B cell (primary cell): ENCODE measurements at regions not wholly inside any gene's neighbourhood (a gene's known extent, or its start where the extent isn't known, plus 50 kb on each side); places are given as distances from the start of the nearest gene placed in this dataset.

ENCODE experiments used
- ATAC-seq: fragments of 200-7000 bp; cut with Tn5 transposase; one replicate; pipeline ENCODE4 v1.10.0; 2021; ENCODE audit warnings: low read depth, mild to moderate bottlenecking, moderate number of reproducible peaks, moderate library complexity
- CTCF ChIA-PET: fragments of 350-600 bp; sonication (Branson Sonifier 250); formaldehyde crosslinking; loops from one replicate; lab custom pipeline; 2021; ENCODE audit warnings: antibody characterized with exemption, inconsistent platforms; lab: Charles Lee
- POLR2A ChIA-PET: fragments of 350-600 bp; sonication (Branson Sonifier 250); formaldehyde crosslinking; loops from one replicate; lab custom pipeline; 2021; ENCODE audit warnings: antibody characterized with exemption; lab: Charles Lee
- DNase-seq: peaks from one replicate; pipeline ENCODE4 v3.0.0; 2013
- H2AFZ ChIP-seq: 2 replicates; pipeline ENCODE4 v1.6.1; 2012; ENCODE audit warnings: mild to moderate bottlenecking, low read depth, low read length; ENCODE audit not compliant: insufficient read depth, poor library complexity, severe bottlenecking
- H3K27ac ChIP-seq, 2 donors: 1 replicate in 1 of 2; 2 replicates in 1 of 2; pipeline ENCODE4 v1.5.1; 2012 to 2013; ENCODE audit warnings: low read length in 2 of 2, mild to moderate bottlenecking in 2 of 2, moderate library complexity in 1 of 2
- H3K27me3 ChIP-seq, 4 experiments: fragments of 200-600 bp in 1 of 4; sonication (generic) in 1 of 4; replicated peaks in 1 of 4; 1 replicate in 2 of 4; 2 replicates in 2 of 4; pipeline versions ENCODE4 v1.6.1 to v1.7.0; 2013 to 2016; ENCODE audit warnings: low read length in 3 of 4, mild to moderate bottlenecking in 2 of 4, mixed read lengths in 1 of 4, moderate library complexity in 1 of 4; ENCODE audit not compliant: insufficient read depth in 4 of 4, control insufficient read depth in 3 of 4; ENCODE audit errors: control extremely low read depth in 1 of 4
- H3K36me3 ChIP-seq, 2 experiments: replicated peaks in 1 of 2; 1 replicate in 1 of 2; 2 replicates in 1 of 2; pipeline versions ENCODE4 v1.6.1 to v1.7.1; 2013; ENCODE audit warnings: low read length in 1 of 2; ENCODE audit not compliant: insufficient read depth in 2 of 2, control insufficient read depth in 1 of 2; ENCODE audit errors: control extremely low read depth in 1 of 2, extremely low read depth in 1 of 2
- H3K4me1 ChIP-seq, 2 donors: fragments of 200-600 bp in 1 of 2; sonication (generic) in 1 of 2; 1 replicate in 1 of 2; 2 replicates in 1 of 2; pipeline versions ENCODE4 v1.5.1 to v1.6.1; 2013 to 2017; ENCODE audit warnings: low read length in 2 of 2; ENCODE audit not compliant: control insufficient read depth in 2 of 2, insufficient read depth in 2 of 2
- H3K4me2 ChIP-seq: replicated peaks from 2 replicates; pipeline ENCODE3; 2012; ENCODE audit warnings: mild to moderate bottlenecking, low read depth, low read length; ENCODE audit not compliant: poor library complexity, severe bottlenecking
- H3K4me3 ChIP-seq, 5 experiments: fragments of 200-600 bp in 1 of 5; sonication (generic) in 1 of 5; 1 replicate in 3 of 5; 2 replicates in 2 of 5; pipeline versions ENCODE4 v1.5.1 to v1.7.0; 2011 to 2016; ENCODE audit warnings: low read length in 4 of 5, mild to moderate bottlenecking in 4 of 5, low read depth in 2 of 5, control low read depth in 1 of 5, moderate library complexity in 1 of 5; ENCODE audit not compliant: insufficient read depth in 1 of 5; ENCODE audit errors: control extremely low read depth in 1 of 5, extremely low read depth in 1 of 5
- H3K79me2 ChIP-seq: fragments of 200-600 bp; sonication (generic); one replicate; pipeline ENCODE4 v1.6.0; 2016; ENCODE audit warnings: low read length; ENCODE audit not compliant: control insufficient read depth, insufficient read depth
- H3K9ac ChIP-seq: fragments of 200-600 bp; sonication (generic); 2 replicates; pipeline ENCODE4 v1.6.1; 2017; ENCODE audit warnings: mild to moderate bottlenecking, low read length, moderate library complexity
- H3K9me3 ChIP-seq, 3 donors: one replicate each; pipeline versions ENCODE4 v1.6.1 to v1.7.1; 2013; ENCODE audit warnings: low read length in 2 of 3; ENCODE audit not compliant: control insufficient read depth in 2 of 3, insufficient read depth in 1 of 3; ENCODE audit errors: control extremely low read depth in 1 of 3
- H4K20me1 ChIP-seq: 2 replicates; pipeline ENCODE4 v1.6.0; 2012; ENCODE audit warnings: mild to moderate bottlenecking, low read length; ENCODE audit not compliant: insufficient read depth, control insufficient read depth, poor library complexity, severe bottlenecking
- H3K27ac Mint-ChIP-seq: one replicate; pipeline ENCODE4 v1.8.0; 2021; ENCODE audit warnings: mixed read lengths
- H3K27me3 Mint-ChIP-seq: one replicate; pipeline ENCODE4 v1.8.0; 2021; ENCODE audit warnings: mixed read lengths
- H3K4me1 Mint-ChIP-seq: one replicate; pipeline ENCODE4 v1.8.0; 2021; ENCODE audit warnings: mixed read lengths
- H3K4me3 Mint-ChIP-seq: one replicate; pipeline ENCODE4 v1.8.0; 2021; ENCODE audit warnings: mixed read lengths
- H3K9me3 Mint-ChIP-seq: one replicate; pipeline ENCODE4 v1.8.0; 2022; ENCODE audit warnings: mixed read lengths; ENCODE audit not compliant: insufficient read depth
- EZH2 ChIP-seq: IDR thresholded peaks from 2 replicates; pipeline ENCODE4 v1.6.1; 2012; ENCODE audit warnings: borderline replicate concordance, low read depth, mild to moderate bottlenecking, moderate library complexity, low read length; ENCODE audit not compliant: insufficient read depth, poor library complexity, severe bottlenecking
- WGBS: methylation state at CpG from one replicate; pipeline ENCODE4 v1.1.5; 2013; ENCODE audit warnings: missing lambda C conversion rate; ENCODE audit not compliant: insufficient coverage; 5-methylcytosine and 5-hydroxymethylcytosine counted together
- intact Hi-C: fragments of 100-400 bp; cut with micrococcal nuclease; formaldehyde crosslinking; loops from one replicate; pipeline ENCODE4 v1.10.0; 2022
- TF ChIP-seq, protein P1 (sequence below): fragments of 200-600 bp; IDR thresholded peaks from one replicate; pipeline ENCODE4 v1.8.0; 2022; ENCODE audit warnings: antibody characterized with exemption, mild to moderate bottlenecking

DNA sequence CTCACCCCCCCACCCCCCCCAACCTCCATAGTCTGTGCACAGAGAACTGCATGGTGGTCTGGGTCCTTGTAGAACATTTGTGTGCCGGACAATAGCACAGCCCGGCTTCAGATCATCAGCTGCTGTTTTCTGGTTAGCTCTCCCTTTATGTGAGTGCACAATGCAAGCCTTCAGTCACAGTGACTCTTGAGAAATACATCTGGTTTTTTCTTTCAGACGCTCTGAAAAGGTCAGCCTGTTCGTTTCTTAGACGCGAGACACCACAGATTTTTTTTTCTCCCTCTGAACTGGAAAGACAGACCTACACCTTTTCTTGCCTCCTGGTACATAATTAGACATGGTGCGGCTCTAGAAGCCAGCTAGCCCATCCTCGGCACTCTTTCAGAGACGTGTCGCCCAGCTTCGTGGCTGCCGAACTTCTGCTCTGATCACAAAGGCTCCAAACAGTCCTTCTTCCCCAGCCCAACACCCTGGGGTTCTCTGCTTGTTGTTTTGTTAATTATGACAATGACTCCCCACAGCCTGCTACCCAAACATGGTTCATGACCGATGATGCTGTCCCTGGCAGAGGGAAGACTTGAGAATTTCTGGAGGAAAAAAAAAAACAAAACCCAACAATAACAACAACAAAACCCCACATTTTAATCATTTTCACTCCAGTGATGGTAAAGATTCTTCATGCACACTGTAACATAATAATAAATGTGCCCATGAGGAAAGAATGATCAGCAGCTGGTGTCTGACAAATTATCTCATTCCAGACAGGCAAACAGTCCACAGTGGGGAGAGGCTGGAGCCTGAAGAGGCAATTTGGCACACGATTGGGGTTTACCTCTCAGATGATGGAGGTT, 241.4 kb upstream of the ZNF462 start:
- no peaks in the 10 kb centered on the region for H3K27me3 ChIP-seq
- Mint-ChIP-seq H3K4me1 (no peaks in the 10 kb centered on the region), H3K27ac (no peak overlapping the region), H3K4me3 (no peak overlapping the region), H3K27me3 (no peaks in the 10 kb centered on the region), H3K9me3 (no peaks in the 10 kb centered on the region)
- TF ChIP-seq, protein P1, sequence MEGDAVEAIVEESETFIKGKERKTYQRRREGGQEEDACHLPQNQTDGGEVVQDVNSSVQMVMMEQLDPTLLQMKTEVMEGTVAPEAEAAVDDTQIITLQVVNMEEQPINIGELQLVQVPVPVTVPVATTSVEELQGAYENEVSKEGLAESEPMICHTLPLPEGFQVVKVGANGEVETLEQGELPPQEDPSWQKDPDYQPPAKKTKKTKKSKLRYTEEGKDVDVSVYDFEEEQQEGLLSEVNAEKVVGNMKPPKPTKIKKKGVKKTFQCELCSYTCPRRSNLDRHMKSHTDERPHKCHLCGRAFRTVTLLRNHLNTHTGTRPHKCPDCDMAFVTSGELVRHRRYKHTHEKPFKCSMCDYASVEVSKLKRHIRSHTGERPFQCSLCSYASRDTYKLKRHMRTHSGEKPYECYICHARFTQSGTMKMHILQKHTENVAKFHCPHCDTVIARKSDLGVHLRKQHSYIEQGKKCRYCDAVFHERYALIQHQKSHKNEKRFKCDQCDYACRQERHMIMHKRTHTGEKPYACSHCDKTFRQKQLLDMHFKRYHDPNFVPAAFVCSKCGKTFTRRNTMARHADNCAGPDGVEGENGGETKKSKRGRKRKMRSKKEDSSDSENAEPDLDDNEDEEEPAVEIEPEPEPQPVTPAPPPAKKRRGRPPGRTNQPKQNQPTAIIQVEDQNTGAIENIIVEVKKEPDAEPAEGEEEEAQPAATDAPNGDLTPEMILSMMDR, result no peak
- no peak for TF ChIP-seq EZH2
- ChIA-PET POLR2A (no interaction called here), CTCF (no interaction called here)
- WGBS, result 94% methylated on average over 8 of the region's 14 CpGs
- H3K27ac ChIP-seq, result no peak overlapping the region
- H3K9ac ChIP-seq, result no peak overlapping the region
- no peaks in the 10 kb centered on the region for H3K9me3 ChIP-seq
- no peaks in the 10 kb centered on the region for H4K20me1 ChIP-seq
- intact Hi-C loops, result no loop called here
- H3K79me2 ChIP-seq, result no peaks in the 10 kb centered on the region
- ATAC-seq (no peak), DNase-seq (no peak)
- no peak overlapping the region for H3K4me2 ChIP-seq
- no peaks in the 10 kb centered on the region for H3K4me1 ChIP-seq
- no peak overlapping the region for H3K4me3 ChIP-seq
- no peak overlapping the region for H2AFZ ChIP-seq
- H3K36me3 ChIP-seq, result no peaks in the 10 kb centered on the region

DNA sequence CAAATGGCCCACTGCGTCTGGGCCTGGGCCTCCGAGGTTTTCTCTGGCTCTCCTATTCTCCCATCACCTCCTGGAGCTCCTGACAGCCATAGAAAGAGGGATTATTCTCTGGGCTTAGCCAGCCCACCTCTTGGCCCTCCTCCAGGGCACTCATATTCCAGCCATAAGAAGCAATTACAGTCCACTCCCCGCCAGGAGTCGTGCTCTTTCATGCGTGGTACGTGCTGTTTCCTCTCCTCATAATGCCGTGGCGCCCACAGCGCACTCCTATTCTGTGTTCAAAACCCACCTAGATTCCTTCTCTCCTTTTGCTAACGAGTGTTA, 240.8 kb upstream of the ZNF462 start:
- Histone ChIP-seq H3K27ac (no peak overlapping the region), H3K27me3 (no peaks in the 10 kb centered on the region), H3K9me3 (no peaks in the 10 kb centered on the region), H4K20me1 (no peaks in the 10 kb centered on the region), H3K79me2 (no peaks in the 10 kb centered on the region), H3K4me3 (no peak overlapping the region), H3K36me3 (no peaks in the 10 kb centered on the region), H3K4me2 (no peak overlapping the region), H3K4me1 (no peaks in the 10 kb centered on the region), H2AFZ (no peak overlapping the region), H3K9ac (no peak overlapping the region)
- TF ChIP-seq, protein P1, result no peak
- no peak for TF ChIP-seq EZH2
- DNase-seq, result no peak
- 91% methylated on average over 9 of the region's 10 CpGs for WGBS
- H3K27ac Mint-ChIP-seq, result no peak overlapping the region
- ChIA-PET CTCF (no interaction called here), POLR2A (no interaction called here)
- no peak overlapping the region for H3K4me3 Mint-ChIP-seq
- H3K27me3 Mint-ChIP-seq, result no peaks in the 10 kb centered on the region
- no peaks in the 10 kb centered on the region for H3K9me3 Mint-ChIP-seq
- H3K4me1 Mint-ChIP-seq, result no peaks in the 10 kb centered on the region
- intact Hi-C loops, result no loop called here
- ATAC-seq, result no peak
